GM19240 (cell line): ENCODE measurements at regions not wholly inside any gene's neighbourhood (a gene's known extent, or its start where the extent isn't known, plus 50 kb on each side); places are given as distances from the start of the nearest gene placed in this dataset.

Source experiments
- DNase-seq: peaks from one replicate; pipeline ENCODE4 v3.0.0; 2011; ENCODE audit warnings: low spot score; ENCODE audit not compliant: insufficient read length

DNA sequence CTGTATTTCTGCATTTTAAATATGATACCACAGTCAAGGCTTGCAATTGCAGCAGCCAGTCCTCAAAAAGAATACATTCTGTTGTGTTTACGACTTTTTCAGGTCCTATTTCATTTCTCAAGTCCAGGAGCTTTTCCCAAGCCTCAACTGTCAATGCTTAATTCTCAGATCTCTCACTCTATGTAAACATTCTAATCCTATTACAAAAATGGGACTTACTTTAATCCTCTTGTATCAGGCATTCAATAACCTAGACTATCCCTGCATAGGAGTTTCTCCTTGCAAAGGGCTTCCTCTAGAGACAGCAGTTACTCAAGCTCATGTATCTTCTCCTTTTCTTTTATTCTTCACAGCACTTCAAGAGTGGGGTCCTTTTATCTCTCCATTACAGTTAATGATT, 1293.0 kb downstream of the GRIK2 start:
- no peak for DNase-seq

DNA sequence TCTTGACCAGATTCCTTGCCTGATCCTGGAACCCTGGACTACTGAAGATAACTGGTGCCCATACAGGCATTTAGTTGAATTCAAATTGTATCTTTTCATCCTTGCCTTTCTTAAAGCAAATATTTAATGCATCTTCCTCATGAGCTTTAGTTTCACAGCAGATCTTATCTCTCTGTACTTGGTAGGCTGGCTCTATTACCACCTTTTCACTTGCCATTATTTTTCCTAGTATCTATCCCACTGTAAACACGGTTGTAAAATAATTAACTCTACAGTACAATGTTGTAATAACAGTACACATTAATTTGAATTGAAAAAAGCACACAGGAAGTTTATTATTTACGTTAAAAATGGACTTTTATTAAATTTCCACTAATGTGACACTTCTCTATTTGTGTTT, 1286.9 kb downstream of the GRIK2 start:
- DNase-seq: no peak

DNA sequence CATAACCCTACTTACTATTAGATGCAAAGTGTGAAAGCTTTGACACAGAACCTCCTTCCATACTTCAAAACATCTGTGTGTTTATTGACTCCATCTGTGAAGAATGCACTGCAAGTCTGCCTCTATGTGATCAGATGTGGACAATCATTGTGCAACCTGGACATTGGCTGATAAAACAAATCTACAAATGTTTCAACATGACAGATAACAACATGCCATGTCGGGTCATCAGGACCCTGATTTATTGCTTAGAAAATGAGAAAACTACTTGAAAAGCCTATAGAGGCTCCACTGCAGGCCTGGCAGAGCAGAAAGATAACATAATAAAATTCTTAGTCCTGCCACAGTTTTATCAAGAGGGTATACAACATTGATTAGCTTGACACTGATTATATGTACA, 1286.4 kb downstream of the GRIK2 start:
- no peak for DNase-seq

DNA sequence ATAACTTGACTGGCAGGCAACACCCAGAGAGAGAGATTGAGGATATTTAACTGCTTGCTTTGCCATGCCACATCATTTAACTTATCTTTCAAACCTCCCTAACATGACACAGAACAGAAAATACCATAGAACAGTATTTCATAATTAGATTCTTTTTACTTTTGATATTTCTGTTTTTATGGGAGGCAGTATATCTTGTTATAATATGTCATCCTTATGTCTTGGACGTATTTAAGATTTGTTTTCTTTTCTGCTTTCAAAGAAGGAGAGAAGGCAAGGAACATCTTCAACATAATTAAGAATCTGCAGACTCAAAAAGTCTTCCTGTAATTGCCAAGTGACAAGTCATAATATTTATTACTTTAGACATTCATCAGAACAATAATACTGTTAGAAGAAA, 1283.7 kb downstream of the GRIK2 start:
- no peak for DNase-seq

DNA sequence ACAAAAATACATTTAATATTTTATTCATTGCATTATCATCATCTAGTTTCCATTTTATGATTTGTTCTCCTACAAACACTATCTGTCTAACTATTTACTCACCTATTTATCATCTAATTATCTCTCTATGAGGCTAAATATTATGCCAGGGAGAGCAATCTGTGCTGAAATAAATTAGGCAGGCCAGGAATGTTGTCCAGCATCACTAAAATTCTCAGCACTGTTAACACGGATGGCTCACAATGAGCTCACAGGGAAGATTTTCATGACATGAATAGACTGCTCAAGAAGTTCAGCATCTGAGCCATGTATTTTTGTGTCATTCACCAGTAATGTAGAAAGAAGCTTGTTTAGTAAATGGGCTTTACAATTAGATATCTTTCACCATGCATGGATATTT, 1277.2 kb downstream of the GRIK2 start:
- DNase-seq: no peak

DNA sequence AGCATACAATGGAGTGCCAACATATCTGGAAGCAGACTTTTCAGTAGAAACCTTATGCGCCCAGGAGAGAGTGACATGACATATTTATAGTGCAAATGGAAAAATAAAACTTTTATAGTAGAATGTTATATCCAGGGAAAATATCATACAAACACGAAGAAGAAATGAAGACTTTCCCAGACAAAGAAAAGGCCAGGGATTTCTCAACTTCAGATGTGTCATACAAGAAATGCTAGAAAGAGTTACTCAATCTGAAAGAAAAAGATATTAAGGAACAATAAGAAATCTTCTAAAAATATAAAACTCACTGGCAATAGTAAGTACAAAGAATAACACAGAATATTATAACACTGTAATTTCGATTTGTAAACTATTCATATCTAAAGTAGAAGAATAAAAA, 1269.3 kb downstream of the GRIK2 start:
- DNase-seq: no peak

DNA sequence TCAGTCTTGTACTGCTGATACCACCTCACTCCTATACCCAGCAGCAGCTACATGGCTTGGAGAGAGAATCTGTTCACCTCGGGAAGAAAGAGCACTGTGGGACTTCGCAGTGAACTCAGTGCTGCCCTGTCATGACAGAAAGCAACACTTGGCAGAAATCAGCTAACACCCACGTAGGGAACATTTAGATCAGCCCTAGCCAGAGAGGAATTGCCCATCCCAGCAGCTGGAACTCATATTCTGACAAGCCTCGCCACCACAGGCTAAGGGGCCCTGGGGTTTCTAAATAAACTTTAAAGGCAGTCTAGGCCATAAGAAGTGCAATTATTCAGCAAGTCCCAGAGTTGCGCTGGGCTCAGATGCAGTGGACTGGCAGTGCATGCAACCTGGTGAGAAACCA, 1266.8 kb downstream of the GRIK2 start:
- no peak for DNase-seq

DNA sequence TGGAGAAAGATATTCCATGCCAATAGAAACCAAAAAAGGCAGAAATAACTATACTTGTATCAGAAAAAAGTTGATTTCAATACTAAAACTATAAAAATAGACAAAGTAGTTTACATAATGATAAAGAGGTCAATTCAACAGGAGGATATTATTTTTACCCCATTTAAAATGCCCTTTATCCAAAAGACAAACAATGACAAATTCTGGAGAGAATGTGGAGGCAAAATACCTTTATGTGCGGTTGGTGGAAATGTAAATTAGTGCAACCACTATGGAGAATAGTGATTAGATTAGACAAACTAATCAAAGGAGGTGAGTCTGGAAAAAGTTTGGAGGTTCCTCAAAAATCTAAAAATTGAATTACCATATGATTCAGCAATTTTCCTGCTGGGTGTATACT, 1262.3 kb downstream of the GRIK2 start:
- no peak for DNase-seq

DNA sequence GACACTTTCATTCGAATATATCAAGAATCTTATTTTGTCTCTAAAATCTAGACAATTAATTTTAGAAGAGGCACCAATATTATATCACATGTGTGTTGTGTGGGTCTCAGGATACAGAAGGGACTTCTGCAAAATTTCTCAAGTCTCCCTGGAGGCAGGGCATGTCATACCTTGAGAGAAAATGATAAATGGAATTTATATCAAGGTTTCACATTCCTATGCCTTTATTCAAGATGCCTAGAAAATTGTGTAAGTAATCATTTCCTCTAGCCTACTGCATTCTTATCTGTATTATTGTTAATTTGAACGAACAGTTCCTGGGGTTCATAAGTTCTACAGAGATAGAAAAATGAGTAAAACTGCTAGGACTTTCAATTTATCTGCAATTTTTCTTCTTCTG, 1247.9 kb downstream of the GRIK2 start:
- DNase-seq: no peak

DNA sequence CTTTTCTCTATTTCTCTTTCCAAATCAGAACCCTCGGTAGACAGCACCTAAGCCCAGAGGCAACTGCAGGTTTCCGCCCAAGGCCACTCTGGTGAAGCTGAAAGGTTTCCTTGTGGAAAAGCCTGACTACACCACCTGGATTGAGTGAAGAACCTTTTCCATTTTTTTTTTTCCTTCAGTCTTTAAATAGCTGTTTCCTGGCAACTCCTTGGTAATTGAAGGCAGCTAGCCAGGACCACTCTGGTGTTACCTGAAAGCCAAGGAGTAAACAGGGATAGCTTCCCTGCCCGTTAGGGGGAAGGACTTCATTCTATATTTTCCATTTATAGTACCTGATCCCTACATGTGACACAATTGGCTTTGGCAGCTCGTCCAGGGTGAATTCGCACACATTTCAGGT, 1238.4 kb downstream of the GRIK2 start:
- no peak for DNase-seq

DNA sequence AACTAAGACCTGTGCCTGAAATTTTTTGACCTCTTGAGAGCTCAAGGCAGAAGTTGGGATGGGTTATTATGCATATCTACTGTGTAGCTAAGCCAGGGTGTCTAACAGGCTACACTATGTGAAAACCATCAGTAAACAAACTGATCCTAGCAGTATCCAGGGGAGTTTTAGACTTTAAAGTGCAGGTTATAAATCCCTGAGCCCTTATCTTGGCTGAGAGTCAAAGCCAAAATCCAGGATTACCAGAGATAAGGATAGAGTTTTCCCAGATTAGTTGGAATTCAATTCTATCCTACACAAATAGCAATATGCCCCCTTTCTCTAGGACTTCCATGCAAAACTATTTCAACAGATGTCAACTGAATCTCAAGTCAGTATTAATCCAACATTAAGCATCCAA, 1229.7 kb downstream of the GRIK2 start:
- DNase-seq: no peak

DNA sequence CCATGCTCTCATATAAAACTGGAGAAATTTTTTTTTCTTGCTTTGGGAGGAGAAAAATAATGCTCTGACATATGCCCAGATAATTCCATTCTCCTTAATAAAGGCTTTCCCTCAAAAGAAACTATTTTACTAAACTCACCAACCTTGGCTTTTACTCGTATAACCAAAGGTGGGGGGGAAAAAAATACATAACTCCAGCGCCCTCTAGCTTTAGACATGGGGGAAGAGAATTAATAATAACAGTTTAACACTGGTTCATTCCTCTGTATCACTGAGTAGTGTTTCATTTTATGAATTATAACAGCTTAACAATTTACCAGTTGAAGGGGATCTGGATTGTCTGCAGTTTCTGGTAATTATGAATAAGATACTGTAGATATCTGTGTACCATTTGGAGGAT, 1226.1 kb downstream of the GRIK2 start:
- DNase-seq: no peak

DNA sequence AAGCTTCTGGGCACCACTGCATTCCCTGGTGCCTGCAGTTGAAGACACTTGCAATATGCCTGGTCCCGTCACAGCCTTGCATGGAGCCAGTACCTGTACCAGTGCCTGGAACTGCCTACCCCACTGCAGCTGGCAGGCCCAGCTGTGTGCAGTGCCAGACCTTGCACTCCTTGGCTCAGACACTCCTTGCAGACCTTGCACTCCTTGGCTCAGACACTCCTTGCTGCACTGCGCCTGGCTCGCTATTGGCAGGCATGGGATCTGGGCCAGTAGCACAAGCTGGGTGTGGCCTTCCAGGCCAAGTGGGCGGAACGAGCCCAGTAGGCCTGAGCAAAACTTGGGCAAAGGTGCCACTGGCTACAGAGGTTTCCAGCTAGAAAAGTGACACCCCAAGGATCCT, 1189.1 kb downstream of the GRIK2 start:
- no peak for DNase-seq

DNA sequence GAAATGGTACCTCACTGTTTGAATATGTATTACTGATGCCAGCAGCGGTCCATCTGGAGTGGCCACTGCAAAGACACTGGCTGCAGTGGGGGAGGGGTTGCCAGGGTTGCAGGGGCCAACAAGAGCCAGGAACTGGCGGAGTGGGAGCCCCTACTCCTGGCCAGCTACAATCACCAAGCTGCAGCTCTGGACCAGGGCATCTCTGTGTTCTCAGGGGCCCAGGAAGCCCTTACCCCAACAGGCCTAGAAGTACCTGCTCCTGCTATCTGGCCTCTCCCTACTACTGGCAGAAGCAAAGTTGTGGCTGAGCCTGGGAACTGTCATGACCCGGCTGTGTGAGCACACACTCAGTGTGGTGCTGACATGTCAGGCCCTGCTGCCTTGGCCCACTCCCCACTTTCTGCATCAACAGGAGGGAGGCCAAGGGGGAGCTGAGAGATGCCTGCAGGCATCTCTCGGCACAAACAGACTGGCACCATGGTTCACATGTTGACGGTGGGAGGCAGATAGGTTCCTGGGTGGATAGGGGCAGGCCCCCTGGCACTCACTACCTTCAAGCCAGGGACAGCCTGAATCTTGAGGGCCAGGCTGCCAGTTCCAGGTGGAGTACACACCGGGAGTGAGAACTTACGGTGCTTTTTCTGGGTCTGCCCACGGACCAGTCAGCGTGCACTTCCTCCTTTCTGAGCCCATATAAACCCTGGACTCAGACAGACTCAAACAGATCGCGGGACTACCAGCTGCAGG, 1188.0 kb downstream of the GRIK2 start:
- DNase-seq: no peak

DNA sequence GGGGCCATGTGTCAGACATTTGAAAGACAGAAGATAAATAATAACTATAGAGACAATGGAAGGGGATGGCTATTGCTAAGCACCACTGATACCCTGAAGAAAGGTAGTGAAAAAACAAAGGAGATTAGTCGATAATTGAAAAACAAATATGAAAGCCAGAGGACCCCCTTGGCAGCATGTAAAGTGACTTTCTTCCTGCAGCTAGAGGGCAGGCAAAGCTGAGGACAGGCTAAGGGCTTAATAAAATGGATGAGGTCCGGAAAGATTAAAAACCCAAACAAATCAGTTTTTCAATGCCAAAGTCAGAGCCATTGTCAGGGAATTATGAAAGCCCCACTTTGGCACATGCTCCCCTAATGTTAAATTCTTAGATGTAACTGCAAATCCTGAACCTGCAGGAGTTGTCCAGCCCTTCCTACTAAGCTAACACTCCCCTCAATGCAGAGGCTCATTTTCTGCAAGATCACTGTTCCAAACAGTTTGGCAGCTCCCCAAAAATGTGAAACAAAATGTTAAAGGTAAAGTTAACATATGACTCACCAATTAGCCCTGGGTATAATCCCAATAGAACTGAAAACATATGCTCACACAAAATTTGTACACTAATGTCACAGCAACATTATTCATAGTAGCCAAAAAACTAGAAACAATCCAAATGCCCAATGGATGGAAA, 1177.9 kb downstream of the GRIK2 start:
- no peak for DNase-seq

DNA sequence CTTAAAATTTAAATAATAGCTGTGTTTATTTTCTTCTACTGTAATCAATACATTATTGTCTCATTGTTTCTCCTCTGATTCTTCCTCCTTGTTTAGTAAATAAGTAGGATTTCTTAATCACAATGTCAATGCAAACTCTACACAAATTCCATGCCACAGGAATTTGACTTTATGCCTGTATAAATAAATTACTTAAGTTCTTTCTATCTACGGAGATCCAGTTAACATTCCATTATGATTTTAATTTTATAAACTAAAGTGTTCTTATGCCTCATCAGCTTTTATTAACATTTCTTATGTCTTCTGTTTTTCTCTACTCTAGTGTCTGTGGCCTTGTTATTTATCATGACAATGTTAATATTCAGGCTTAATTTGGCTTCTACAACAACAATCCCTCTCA, 1169.2 kb downstream of the GRIK2 start:
- no peak for DNase-seq

DNA sequence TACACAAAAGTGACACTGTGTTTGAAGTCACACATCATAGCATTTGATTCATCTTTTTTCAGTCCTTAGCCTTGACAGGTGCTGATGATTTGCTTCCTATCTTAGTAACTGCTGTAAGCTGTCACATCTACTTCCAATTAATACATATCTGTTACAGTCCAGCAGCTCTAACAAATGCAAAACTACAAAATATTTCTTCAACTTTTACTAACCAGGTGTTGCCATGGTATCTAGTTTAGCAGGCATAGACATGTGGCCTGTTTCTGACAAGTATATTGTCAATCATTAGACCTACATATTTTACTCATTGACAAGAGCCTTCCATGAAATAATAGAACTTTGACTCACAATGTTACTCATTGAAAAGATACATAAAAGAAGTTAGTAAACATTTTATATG, 1159.7 kb downstream of the GRIK2 start:
- no peak for DNase-seq

DNA sequence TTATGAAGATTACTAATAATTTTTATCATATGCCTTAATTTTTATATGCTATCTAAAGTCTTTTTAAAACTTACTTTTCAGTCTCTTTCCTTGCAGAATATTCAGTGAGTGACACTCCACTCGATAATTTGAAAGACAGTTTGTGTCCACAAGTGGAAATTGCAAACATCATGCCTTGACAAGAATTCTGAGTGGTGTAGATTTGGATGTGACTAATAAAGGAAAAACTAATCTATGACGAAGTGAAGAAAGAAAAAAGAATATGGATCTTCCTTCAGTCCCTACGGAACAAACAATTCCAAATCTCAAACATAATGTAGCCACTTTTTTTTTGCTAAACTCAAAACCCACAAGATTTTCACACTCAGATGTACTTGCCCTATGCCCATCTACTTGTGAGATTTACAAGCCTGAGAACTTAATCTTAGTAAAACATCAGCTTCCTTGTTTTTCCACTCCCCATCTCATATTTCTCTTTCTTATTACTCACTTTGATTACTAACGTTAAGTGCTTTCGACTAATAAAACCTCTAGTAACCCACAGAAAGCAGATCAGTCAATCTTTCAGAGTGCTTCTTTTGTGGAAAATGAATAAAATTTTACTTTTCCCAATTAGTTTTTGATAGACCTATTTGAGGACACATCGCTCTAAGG, 1155.8 kb downstream of the GRIK2 start:
- no peak for DNase-seq

DNA sequence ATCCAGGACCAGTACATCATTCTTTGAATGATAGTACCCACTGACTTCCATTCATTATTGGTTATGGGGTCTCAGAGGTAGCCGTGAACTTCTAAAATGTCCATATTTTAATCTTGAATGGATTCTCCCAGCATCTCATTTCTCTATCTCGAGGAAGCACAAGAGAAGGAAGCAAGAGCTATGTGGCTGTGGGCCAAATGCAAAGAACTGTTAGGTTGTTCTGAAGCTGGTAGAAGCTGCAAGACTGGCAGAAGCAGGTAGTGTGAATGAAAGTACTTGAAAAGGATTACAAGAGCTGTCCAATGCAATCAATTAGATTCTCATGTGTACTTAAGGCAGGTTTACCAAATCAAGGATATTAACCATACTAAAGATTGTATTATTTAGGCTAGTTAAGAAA, 1131.8 kb downstream of the GRIK2 start:
- DNase-seq: no peak

DNA sequence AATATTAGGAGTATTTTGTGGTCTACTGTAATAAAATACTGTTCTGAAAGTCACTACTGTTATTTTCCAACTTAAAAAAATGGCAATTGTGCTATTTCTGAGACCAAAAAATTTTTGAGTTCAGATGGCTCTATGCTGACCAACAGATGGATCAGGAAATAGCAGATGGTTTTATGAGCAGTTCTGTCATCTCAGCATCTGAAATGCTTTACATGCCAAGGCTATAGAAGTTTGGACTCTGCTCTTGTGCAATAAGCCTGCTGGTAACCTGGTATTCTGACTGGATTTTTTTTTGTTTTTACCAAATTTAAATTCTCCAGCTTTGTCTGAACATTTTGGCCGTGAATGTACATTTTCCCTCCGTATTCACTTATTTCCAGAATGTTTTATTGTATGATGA, 1127.5 kb downstream of the GRIK2 start:
- DNase-seq: no peak

DNA sequence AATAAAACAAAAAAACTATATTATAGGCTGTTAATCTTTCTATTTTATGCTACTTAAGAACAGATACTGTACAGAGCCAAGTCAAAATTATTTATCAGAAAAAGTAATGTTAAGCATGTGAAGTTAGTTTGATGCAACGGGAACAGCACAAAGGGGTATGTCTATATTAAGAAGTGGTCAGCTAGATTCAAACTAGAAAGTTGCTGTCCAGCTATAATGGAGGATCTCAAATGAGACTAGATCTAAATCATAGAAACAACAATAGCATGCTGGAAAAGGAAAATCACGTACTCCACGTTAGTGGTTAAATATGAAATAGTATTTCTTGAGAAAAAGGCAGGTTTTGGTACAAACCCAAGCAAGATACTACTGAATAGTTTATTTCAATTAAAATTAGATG, 1124.0 kb downstream of the GRIK2 start:
- no peak for DNase-seq

DNA sequence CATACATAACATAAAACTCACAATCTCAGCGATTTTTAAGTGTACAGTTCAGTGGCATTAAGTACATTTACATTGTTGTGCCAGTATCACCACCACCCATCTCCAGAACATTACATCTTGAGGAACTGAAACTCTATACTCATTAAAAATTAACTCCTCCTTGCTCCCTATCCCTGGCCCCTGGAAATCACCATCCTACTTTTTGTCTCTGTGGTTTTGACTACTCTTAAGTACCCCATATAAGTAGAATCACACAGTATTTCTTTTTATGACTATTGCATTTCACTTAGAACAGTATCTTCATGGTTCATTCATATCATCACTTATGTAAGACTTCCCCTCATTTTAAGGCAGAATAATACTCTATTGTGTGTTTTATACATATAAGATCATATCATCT, 1108.1 kb downstream of the GRIK2 start:
- DNase-seq: no peak

DNA sequence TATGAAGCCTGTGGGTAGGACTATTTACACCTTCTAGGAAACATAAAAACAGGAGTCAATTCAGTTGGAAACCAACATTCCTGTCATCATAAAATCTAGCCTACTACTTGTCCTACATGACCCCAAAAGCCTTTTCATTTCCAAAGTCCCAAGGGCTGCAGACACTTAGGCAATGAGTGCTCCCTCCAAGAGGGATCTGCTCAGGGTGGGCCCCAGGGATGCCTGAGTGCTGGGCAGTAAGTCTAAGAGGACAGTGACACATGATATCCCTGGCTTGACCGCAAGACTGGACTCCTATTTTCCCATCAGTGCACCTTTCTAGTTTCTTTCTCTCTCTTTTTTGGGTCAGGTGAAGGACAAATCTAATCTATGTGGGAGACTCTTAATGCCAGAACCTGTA, 1101.3 kb downstream of the GRIK2 start:
- DNase-seq: no peak
